Right forelimb (tissue), 1 donor: ENCODE measurements at regions not wholly inside any gene's neighbourhood (a gene's known extent, or its start where the extent isn't known, plus 50 kb on each side); places are given as distances from the start of the nearest gene placed in this dataset.

ENCODE experiments used
- DNase-seq: peaks from one replicate; pipeline ENCODE4 v3.0.0-alpha.2; 2018

DNA sequence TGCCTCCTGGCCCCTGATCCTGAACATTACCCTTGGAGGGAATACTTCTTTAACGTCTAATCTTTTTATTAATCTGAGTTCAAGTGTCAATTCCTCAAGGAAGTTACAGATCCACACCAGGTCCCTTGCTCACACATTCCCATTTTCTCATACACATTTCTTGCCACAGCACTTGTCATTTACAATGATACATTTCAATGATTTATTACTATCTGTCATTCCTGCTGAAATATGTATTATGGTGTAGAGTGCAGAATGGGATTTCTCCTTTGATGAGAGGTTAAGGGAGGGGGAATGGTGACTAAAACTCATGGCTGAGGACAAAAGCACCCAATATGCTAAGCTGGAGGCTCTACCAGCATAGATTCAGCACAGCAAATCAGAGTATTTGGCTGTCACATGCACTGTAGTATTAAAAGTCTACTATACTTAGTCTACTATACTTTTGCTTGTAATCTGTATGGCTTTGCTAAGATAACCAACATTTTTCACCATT is 982.5 kb downstream of the TTLL7 start:
- DNase-seq: no peak

DNA sequence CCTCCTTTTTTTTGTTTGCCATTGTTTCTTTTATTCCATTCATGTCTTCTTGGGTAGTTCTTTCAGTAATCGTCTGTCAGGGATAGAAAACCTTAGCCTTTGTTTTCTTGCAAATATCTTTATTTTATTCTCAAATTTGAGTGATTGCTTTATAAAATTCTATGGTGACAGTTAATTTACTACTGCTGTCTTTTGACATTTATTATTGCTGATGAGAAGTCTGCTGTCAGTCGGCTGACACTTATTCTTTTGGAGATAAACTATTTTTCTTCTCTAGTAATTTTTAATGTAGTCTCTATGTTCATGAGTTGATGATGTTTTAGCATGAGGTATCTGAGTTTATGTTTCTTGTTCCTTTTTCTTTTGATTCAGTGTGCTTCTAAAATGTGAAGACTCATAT is 983.8 kb downstream of the TTLL7 start:
- no peak for DNase-seq

DNA sequence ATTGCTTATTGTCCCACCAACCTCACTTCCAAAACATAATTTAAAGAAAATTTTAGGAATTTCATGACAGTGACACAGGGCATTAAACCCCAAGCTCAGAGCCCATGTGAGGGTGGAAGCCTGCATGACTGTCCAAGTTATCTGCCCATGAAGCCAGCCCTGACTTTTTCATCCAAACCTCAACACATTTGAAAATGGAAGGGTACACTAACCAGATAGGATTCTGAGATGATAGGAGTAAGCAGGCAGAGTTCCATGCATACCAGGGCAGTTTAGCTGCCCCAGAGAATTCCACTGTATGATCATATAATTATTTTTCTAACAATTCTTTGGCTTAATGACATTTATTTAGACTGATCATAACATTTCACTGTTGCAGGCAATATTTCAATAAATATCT is 986.0 kb downstream of the TTLL7 start:
- no peak for DNase-seq

DNA sequence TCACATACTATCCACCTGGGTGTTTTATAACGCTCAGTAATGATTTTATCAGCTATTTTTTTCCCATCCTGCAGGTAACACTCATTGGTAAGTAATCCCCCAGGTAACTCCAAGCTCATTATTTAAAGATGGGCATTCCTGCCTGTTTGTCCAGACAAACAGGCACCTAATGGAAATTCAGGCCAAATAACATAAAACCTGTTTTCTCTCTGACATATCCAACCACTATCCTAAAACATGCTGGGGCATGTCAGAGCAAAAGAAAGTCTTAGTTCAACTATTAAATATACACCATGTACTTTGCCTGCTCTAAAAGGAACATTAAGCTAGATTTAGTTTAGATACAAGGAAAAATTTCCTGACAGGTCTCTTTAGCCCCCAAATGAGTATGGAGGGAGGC is 987.7 kb downstream of the TTLL7 start:
- no peak for DNase-seq

DNA sequence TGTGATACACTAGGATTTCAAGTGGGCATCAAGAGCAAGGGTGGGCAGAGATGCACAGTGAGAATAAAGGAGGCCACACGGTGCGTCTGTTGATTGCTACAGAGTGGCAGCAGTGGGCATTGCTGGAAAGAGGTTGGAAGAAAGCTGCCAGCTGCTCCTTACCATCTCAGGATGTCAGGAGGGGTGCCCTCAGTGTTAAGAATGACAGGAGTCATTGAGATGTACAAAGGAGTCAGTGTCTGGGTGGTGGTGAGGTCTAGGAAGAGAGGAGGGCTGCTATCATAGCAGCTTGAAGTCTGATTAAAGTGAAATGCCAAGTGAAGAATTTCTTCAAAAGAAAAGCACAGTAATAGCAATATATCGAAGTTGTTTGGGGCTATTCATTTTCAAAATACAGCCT is 992.7 kb downstream of the TTLL7 start:
- DNase-seq: no peak

DNA sequence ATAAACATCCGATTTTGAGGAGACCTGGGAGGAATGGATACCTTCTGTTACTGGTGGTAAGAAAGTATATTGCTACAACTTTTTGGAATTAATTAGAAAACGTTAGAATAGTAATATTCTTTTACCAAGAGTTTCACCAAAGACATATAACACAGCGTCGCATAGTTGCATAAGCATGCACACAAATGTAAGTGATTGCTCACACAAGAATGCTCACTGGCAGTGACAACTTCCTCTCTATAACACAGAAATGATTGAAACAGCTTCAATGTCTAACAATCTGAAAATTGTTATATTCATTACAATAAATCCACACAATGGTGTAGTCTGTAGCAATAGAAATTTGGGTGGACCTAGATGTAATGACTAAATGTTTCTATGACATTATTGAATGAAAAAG is 998.6 kb downstream of the TTLL7 start:
- no peak for DNase-seq

DNA sequence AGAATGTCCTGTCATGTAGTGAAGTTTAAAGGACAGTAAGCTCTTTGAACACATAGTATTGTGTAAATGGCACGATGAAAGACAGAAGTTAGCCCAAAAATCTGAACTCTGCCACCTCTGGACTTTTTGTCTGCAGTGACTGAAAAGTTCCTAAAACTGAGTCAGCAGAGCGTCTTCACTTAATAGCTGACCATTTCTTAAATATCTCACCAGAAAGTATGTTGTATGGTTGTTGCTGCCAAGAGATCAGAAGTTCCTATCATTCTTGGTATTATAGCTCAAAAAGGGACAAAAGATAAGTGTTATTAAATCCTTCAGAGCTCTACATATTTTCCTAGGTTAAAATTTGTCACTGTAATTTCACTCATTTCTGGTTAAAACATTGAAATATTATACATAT is 1003.0 kb downstream of the TTLL7 start:
- DNase-seq: no peak

DNA sequence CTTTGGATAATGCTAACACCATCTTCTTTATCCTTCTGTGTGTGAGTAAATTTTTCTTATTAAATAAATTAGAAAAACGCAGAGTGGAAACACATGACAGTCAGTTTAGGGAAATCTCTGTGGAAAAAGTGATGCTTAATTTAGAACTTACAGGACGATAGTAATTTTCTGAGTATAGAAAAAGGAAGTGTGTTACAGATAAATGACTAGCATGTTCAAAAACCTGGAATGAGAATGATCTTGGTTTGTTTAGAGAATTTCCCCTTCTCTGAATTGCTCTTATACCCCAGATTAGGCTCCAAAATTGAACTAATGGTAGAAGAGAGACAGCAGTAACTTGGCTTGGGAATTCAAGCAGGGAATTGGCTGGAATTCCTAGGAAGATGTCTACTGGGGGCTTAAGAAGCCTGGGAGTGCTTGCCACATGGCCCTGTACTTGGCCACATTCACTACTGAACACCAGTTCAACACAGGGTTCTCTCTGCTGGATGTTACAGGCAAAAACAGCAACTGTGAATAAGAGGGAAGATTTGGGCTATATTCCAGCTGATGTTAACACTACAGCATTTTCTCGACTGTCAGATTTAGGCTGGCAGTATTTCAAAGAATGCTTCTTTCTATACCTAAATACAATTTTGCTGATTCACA is 1004.2 kb downstream of the TTLL7 start:
- peak; percentile 43 for DNase-seq

DNA sequence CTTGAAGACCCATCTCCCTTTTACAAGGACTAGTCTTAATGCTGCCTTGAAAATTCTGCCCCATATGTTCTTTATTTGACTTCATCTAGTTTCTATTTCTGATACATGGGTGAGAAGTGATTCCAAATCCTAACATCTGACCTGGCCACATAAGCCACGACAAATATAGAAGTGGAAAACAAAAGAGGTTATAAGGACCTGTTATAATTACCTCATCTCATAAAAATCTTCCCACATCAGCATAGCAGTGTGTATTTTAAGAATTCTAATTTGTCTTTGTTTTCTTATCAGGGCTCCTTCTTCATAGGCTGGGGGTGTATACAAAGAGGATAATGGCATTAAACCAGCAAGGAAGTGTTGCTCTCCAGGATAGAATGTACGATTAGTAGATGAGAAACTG is 1007.4 kb downstream of the TTLL7 start:
- no peak for DNase-seq

DNA sequence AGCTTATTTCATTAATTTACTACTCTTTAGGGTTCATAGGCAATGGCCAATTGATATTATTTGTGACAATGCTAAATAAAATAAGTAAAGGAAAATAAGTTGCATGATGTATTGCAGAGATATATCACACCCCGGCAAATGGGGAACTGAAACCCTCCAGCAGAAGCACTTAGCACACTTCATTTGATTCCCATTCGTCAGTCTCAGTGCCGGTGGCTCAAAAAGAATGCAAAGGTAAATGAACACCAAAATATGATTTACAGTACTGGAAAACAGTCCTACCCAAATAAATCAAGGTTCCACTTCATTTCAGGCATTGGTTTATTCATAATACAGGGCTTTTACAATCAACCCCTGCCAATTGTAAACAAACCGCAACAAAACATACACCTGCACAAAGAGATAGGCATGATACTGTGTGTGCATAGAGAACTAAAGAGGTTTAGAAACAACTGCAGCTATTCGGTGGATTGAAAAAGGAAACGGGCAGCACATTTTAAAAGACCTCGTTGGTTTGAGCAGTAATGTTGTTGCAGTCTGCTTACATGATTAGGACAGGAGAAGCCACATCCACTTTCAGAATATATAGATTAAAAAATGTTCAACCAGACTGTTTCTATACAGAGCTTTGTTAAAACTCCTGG is 1019.2 kb downstream of the TTLL7 start:
- no peak for DNase-seq

DNA sequence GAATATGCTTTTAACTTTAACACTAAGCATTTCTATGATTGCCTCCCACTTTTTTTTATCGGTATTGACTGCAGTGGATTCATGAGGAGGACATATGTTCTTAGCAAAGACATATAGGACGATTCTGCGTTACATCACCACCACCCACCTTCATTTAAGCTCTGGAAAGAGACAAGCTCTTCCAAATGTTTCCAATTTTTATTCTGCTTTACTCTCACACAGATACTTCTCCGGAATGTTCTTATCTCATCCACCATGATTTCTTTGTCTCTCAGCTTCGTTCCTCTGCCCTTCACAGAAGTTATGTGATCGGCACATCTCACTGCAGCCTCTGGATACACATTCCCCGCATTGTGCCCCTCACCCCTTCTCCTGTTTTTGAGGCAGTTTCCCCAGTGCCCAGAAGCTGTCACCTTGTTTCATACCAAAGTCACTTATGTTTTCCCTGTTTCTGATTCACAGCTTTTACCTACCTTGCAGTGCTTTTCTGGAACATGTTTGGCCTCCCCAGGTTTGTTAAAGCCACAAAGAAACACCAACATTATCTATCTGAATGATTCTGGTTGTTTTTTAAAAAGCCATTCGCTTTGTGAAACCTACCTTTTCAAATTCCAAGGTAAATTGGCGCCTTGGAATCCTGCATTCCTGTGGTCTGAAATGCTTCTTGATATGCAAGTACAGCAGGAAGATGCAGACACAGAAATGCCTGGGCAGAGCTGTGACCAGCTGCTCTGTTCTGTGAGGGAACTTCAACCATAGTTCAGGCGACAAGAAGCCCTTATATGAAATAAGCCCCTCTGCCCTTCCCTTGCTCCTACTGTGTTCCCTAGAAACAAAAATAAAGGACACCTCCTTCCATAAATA is 1020.2 kb downstream of the TTLL7 start:
- DNase-seq: no peak

DNA sequence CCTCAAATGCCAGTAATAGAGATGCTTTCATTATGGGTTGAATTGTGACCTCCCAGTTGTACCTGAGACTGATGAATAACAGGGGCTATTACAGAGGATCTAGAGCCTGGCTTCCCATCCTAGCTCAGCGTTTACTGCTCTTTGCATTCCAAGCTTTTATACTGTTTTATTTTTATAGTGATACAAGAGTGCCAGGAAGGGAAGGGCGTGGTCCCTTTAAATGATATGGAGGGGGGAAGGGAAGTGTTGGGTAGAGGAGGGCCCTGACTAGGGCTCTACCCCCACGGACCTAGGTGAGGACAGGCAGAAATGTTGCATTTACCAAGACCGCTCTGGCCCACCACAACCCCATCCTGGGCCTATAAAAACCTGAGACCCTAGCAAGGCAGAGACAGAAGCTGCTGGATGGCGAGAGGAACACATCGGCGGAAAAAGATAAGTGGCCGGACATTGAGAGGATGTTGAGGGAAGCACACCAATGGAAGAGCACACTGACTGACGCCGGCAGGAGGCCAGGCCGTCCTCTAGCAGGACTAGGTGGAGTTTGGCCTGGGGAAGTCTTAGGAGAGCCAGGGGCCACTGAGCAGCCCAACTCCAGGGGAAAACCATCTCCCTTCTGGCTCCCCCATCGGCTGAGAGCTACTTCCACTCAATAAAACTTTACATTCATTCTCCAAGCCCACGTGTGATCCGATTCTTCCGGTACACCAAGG is 1025.9 kb downstream of the TTLL7 start:
- DNase-seq: no peak

DNA sequence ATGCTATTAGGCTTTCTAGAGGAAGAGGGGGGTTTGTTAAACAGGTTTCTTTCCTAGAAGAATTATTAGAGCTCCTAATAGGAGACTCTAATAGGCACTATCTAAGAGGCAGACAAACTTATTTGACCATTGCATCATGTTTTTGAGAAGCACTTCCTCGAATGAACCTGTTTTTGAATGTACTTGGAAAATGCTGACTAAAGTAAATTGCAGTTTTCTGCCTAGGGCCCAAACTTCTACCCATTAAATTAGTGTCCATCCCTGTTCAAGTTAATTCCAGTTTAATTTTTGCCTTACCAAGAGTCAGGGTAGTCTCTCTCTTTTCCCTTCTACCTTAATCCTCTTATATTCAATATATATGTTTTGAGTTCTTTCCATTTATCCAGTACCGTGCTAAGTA is 1029.6 kb downstream of the TTLL7 start:
- DNase-seq: no peak

DNA sequence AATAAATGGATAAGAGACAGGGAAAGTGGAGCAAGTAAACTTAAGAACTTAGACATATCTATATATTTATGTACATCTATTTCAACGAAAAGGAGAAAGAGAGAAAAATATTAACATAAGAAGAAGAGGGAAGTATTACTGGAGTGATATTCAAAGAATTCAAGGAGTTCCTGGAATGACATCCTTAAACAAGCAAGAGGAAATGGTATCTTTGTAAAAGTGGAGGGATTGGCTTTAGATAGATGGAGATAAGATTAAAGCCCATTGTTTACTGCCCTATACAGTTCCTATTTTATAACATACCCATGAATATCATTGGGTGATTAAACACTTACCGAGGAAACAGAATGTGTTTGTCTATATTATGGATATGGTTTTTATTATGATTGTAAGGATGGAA is 1036.3 kb downstream of the TTLL7 start:
- DNase-seq: no peak

DNA sequence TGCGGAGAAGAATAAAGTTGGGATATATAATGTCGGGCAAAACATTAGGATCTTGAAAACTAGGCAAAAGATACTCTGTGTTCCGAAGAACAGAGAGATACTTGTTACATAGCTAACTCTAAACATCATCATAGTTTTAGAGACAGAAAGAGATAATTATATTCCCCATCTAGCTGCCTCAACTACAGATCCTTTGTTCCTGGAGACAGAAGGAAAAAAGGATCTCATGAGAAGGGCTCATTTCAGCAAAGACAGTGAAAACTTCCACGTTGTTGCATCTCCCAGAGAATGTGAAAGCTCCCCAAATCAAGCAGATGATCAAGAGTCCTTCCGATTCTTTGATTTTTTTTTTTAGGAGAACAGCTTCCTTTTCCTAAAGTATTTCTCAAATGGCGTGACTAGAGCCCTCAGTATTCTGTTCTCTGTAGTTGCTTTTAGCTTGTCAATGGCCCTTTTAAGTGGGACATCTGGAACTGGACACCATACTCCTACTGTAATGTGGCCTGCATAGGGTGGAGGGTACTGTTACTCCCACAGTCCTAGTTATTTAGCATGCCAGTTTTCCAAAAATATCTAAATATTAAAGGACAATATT is 1048.2 kb downstream of the TTLL7 start:
- DNase-seq: no peak

DNA sequence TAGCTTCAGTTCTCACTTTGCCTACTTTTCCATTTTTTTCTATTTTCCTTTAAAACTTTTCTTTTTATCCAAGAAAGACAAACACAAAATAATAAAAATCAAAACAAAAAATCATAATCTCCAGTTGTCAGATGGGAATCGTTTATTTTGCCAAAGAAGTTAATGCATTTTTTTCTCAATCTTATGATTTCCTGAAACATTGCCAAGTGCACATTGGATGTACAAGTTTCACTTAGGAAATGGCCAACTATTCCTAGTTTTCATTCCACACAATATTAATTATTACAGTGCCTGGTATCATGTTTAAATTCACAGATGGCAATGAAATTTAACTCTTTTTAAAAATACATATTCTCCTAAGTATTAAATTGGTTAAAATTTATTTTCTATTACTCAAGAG is 1050.5 kb downstream of the TTLL7 start:
- DNase-seq: no peak

DNA sequence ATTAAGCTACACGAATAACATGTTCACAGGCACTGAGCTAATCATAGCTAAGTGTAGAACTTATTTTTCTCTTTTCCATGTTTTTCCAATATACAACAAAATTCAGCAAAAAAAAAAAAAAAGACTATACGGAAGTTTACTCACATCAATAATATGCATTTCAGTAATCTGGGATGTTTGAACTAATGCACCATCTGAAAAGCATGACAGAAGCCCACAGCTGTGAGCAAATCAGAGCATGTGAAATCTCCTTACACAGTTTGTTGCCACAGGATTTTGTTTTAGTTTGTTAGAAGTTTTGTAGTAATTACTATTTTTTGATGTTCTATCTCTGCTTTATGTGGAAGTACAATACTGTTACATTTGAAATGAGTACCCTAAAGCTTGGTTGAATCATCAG is 1051.7 kb downstream of the TTLL7 start:
- DNase-seq: no peak

DNA sequence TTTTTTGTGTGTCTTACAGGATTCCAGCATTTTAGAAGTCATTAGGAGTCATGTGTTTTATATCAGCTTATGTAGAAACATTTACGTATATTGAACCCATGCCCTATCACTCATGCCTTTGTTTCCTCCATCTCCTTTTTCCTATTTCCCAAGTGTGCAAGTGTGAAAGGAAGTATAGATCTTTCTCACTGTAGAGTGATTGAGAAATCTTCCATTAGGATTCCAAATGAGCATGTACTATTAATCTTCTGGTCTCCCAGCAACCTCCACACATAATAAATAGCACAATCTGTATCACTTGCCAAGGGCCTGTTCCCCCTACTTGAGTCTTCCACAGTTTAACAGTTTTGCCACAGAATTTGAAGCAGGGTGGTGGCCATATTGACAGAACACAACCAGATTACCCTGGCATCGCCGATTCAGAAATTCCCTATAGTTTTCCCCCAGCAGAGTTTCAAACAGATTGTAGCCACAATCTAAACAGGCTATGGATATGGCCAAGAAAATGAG is 1052.8 kb downstream of the TTLL7 start:
- DNase-seq: no peak

DNA sequence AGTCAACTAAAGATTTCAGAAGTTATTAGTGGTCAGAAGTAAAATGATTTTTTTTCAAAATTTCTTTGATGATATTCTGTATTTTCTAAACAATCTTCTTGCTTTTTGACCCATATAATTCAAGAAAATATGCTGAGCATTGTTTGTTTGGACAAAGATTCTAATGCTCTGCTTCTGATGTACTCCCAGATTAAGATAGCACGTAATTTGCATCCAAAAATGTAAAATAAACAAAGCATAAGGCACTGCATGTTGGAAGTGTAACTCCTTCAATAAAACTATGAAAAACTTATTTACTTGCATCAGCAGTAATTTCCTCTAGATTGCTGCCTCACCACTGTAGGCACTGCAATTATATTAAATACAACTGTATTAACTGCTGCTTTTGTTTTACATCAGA is 1054.1 kb downstream of the TTLL7 start:
- DNase-seq: no peak

DNA sequence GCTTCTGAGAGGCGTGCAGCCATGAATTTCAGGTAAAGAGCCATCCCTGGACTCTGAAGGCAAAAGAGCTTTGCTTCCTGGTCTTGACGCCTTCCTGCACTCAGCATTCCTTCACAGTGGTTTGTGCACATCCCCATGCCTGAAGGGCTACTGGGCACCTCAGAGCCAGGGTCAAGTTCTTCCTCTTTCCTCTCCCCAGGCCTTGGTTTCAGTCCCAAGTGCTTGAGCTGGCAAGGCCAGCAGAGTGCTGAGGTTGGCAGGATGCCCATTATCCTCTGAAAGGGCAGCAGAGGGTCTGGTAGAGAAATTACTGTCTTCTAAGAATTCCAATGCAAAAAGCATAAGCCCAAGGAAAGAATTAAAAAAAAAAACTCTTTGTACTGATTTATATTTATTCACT is 1064.9 kb downstream of the TTLL7 start:
- no peak for DNase-seq

DNA sequence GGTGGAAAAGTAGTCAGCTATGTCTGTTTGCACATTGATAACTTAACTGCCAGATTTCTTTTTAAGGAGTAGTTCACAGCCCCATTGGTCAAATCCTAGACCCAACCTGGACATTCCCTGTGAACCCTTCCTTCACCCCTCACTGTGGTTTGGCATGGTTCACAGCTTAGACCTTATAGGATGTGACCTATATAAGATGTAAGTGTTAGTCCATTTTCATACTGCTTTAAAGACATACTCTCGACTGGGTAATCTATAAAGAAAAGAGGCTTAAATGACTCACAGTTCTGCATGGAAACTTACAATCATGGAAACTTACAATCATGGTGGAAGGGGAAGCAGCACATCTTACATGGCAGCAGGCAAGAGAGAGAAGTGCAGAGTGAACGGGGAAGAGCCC is 1066.2 kb downstream of the TTLL7 start:
- no peak for DNase-seq

DNA sequence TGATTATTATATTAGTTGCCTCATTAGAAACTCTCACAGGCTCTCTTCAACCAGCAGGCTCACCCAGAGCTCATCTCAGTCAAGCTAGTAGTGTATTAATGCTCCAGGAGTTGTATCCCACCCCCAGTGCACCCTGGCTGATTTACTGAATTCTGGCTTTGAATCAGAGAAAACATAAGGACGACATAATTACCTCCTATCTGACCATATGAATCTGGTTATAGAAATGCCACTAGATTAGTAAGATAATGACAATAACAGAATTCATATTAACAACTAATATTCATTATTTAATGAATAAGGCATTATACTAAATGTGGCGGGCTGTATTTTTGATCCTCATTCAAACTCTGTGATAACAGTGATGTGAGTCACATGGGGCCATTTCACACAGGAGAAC is 1066.7 kb downstream of the TTLL7 start:
- DNase-seq: no peak

DNA sequence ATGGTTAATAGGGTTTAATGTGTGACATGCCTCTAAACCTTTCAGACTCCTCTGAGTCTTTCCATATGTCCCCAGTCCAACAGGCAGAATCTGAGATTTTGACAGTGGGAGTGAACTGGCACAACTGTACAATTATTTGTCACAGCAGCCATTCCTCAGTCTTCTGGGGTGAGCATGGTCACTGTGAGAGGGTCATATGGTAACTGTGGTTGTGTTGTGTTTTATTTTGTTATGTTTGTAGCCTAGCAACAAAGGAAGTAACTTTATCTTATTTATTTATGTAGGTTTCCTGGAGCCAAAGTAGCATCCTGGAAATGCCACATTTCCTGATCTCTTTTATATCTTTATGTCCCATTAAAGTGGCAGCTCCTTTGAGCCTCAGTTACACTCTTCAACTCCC is 1067.9 kb downstream of the TTLL7 start:
- DNase-seq: no peak
